DMS 273 treated with DMSO at 0.1 percent for 48 hours (cell line): ENCODE measurements at regions not wholly inside any gene's neighbourhood (a gene's known extent, or its start where the extent isn't known, plus 50 kb on each side); places are given as distances from the start of the nearest gene placed in this dataset.
"Not testable (repeated sequence)": the region's sequence is repeated elsewhere in the genome, so short reads cannot be mapped to it uniquely, and the experiment has no call there.

Experiments used
- DNase-seq: peaks from one replicate; lab custom pipeline; 2025; lab: John Stamatoyannopoulos, UW

DNA sequence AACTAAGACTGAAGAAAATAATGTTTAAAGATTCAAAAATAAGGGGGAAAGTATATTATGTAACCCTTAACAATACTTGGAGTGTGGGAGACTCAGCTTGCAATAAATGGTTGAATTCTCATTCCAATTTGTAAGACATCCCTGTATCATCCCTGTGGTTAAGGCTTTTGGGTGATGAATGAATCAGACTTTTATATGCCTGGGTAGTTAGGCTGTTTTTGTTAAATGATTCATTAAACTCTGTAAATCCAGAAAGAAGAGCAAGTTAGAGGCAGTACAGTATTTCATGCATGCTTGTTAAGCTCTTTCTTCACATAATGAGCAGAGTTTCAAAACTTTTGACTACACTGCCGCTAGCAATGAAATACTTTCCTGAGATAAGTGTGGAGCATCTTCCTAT lies 948.8 kb downstream of the SOCS6 start:
- DNase-seq: no peak

DNA sequence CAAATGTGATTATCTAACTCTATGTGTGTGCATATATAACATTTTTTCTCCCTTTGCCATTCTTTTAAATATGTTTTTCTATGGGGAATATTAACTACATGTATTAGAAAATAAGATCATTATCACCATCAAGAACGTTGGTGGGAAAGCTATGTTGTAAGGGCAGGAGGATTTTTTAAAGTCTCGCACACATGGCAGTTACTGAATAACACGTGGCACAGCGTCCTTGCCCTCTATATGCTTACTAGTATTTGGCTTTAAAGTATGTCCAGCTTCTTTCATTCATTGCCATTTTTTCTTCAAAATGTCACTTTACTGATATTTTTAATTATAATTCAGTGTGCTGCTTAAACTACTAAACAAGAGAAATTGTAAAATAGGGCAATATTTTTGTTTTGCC lies 944.3 kb downstream of the SOCS6 start:
- DNase-seq: no peak

DNA sequence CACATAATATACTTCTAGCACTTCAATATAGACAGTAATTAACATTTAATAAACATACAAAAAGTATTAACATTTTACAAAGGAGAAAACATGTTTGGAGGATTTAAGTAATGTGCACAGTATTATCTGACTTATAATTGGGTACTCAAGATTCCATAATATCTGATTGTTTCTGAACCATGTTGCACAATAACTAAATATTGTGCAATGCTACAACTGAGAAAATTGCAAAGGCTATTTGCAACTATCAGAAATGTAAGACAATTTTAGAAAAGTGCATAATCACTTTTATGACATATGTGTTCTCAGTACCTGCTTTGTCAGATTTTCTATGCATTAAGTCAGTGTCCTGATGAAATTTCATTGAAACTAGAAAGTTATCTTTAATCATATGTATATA lies 934.6 kb downstream of the SOCS6 start:
- no peak for DNase-seq

DNA sequence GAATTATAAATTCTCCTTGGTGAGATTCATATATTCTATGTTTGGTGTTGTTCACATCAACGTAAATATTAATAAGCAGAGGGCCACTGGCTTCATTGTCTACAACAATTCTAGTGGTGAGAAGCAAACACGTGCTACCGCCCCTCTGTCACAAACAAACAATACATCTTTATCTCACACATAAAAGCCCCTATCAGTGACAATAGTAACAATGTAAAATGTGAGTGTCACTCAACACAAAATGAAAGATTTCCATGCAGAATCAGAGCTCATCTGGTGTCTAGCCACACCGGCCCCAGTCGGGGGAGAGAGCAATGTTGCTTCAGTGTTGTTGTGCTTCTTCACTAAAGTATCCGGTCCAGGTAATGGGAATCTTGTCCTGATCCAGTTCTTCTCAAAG lies 932.6 kb downstream of the SOCS6 start:
- no peak for DNase-seq

DNA sequence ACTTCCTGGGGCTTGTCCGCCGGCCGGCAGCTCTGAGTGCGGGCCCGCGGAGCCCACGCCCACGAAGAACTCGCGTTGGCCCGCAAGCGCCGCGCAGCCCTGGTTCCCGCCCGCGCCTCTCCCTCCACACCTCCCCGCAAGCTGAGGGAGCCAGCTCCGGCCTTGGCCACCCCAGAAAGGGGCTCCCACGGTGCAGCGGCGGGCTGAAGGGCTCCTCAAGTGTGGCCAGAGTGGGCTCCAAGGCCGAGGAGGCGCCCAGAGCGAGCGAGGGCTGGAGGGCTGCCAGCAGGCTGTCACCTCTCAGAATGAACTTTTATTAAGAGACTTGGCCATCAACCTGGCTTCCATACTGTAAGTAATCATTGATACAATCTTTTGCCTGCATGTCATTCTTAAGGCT lies 923.9 kb downstream of the SOCS6 start:
- DNase-seq: not testable (repeated sequence)

DNA sequence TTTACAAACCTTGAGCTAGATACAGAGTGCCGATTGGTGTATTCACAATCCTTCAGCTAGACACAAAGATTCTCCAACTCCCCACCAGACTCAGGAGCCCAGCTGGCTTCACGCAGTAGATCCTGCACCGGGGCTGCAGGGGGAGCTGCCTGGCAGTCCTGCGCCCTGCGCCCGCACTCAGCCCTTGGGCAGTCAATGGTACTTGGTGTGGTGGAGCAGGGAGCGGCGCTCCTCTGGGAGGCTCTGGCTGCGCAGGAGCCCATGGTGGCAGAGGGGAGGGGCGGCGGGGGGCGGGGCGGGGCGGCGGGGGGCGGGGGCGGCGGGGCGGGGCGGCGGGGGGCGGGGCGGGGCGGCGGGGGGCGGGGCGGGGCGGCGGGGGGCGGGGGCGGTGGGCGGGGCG lies 923.4 kb downstream of the SOCS6 start:
- DNase-seq: no peak

DNA sequence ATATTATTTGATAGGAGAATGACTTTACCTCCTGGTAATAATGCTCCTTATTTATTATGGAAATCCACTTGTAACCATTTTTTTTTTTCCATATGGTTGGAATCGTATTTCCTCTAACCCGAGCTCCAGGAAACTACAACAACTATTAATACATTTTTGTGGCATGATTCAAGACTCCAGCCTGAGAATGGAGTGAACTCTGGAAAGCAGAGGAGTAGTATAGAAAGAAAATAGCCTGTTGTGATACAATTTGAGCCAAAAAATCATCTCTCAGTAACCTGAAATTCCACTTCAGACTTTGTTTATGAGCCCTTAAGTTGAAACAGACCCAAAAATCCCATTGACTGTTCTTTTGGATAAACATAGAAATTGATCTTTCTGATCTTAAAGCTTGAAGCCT lies 921.1 kb downstream of the SOCS6 start:
- no peak for DNase-seq

DNA sequence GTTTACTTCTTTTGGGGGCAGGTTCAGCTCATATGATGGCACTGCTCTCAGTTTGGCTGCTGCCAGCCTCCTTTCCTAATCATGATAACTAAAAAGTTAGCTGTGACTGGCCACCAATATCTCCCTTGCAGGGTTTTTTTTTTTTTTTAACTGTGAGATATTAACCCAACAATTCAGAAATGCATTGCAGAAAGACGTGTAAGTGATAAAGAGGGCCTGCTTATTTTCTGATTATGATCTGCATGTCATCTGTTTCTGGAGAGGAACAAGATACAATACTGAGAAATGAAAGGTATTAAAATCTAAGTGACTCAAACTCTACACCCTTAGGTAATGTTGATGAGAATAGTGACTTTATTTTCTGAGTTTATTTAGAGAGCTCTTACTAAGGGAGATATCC lies 905.6 kb downstream of the SOCS6 start:
- no peak for DNase-seq

DNA sequence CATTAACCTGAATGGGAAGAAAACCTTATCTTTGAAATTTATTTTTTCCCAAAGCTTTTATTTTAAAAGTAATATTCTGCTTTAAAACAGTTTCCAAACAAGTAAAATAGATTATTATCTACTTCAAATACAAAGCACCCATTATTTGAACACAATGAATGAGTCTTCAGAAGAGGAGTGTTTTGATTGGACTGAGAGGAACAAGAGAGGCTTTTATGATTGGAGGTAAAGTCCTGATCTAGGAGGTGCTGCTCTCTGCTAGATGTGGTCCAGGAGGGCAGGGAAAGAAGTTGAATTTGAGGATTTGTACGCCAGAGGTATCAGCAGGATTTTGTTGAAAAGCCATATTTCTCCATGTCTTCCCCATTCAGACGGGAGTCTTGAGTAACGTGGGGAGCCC lies 900.7 kb downstream of the SOCS6 start:
- no peak for DNase-seq

DNA sequence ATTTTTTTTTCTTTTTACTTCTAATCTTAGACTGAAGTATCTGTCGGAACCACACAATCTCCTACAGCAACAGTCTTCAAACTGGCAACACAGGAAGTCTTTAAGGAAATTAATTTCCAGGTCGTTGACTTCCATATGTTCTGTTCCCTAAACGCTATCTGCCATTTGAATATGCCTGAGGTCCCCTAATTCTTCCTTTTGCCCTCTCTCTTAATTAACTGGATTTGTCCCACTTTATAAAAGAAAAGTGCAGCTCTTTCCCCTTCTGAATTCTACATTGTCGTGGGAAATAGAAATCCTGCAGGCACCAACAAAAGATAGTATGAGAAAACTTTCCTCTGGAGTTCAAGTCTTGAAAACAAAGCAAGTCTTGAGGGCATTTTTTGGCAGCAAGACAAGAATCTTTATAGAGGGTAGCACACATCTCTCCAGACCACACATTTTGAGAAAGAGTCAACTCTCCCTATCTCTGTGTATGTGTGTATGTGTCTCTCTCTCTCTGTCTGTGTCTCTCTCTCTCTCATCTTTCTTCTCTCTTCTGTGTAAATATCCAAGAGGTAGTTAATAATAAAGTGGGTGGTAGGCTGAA lies 879.8 kb downstream of the SOCS6 start:
- no peak for DNase-seq

DNA sequence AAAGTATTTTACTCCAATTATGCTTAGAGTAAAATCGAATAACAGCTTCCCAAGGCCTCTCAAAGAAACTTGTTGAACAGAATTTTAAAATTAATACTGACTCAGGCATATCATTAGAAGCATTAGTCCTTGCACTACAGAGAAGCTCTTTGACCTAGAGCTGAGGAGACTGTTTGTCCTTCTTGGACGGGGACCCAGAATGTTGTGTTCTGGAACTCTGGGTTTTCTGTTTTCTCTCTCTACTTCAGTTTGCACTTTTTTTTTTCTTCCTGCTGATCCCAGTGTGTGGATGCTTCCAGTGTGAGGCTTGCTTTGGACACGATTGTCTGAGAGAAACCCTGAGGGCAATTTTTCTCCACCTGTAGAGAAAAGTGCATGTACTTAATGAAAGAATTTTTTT lies 847.6 kb downstream of the SOCS6 start:
- no peak for DNase-seq

DNA sequence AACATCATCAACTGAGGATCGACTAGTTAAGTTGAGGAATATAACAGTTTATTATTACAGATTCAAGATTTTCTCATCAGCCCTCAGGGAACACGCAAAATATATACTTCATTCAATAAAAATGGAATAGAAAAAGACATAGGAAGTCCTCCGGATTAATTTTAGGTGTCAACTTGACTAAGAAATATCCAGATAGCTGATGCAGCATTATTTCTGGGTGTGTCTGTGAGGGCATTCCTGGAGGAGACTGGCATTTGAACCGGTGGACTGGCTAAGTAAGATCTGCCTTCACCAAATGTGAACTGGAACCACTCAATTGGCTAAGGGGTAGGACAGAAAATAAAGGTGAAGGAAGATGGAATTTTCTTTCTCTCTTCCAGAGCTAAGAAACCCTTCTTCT lies 845.3 kb downstream of the SOCS6 start:
- no peak for DNase-seq

DNA sequence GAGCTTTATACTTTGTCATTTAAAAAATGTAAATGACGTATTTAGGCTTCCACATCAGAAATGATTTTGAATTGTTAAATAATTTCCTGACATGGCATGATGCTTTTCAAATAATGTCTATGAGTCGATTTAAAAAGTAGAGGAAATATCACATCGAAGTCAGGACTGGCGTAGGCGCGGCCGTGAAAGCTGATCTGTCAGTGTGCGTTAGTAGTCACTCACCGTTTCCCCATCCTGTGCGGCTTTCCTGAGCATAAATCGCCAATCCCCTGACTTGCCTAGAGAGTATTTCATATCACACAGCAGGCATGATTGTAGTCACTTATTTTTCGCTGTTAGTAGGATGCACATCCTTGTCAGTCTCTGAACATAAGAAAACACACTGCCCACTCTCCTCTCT lies 843.1 kb downstream of the SOCS6 start:
- no peak for DNase-seq

DNA sequence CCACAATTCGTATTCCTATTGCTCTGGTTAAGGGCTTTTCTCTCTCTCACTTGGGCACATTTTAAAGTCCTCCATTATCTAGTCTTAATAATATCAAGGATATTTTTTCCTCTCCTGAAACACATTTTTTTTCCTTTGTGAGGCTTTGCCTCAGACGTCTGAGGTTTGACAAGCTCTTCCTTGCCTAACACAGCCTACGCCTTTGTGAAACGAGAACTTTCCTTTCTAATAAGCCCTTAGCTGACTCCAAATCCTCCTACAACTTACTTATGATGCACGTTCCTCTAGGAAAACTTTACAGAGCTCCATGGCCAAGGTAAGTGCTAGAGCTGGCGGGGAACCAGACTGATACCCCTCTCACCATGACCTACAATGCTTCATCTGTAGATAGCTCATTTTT lies 841.5 kb downstream of the SOCS6 start:
- DNase-seq: no peak

DNA sequence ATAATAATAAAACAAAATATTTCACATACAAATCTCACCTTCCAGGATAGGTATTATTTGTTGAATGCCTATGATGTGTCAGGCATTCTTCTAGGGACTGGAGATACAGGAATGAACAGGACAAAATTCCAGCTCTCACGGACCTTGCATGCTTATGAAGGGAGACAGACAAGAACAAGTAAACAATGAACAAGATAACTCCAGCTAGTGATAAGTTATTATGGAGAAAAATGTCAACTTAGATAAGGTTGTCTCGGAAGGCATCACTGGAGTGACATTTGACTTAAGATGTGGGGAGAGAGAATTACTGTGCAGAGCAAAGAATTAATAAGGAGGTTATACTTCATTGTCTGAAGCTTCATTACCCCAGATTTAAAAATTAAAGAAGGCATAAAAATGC lies 836.7 kb downstream of the SOCS6 start:
- no peak for DNase-seq

DNA sequence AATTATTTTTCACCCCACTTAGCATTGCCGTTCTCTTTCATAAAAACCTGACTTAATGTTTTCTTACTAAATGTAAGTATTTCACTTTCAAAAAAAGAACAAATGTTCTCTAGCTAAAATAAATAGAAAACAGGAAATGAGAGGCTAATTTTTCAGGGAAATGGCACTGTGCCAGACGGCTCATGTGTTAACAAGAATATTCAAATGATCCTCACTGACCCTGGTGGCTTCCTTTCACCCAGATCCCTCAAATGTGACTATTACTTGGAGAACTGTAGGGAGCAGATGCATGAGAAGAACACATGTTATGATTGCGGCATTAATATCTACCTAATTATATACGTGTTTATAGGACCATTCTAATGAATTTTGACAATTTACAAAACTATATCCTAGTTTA lies 827.7 kb downstream of the SOCS6 start:
- DNase-seq: no peak

DNA sequence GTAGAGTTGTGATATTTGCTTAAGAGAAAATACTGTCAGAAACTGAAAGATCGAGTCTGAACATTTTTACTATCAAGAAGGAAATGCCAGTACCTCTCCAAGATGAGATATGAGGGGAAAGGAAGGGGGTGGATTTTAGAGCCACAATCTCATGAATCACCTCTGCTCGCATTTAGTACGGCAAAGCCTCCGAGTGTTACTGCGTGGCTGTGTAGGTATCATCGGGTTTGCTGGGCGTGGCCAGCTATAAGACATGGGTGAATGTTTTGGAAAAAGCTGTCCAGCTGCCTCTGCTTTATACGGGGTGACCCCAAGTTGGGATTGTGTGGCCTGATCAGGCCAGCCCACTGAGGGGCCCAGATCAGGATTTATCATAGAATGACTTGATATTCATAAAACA lies 826.4 kb downstream of the SOCS6 start:
- no peak for DNase-seq

DNA sequence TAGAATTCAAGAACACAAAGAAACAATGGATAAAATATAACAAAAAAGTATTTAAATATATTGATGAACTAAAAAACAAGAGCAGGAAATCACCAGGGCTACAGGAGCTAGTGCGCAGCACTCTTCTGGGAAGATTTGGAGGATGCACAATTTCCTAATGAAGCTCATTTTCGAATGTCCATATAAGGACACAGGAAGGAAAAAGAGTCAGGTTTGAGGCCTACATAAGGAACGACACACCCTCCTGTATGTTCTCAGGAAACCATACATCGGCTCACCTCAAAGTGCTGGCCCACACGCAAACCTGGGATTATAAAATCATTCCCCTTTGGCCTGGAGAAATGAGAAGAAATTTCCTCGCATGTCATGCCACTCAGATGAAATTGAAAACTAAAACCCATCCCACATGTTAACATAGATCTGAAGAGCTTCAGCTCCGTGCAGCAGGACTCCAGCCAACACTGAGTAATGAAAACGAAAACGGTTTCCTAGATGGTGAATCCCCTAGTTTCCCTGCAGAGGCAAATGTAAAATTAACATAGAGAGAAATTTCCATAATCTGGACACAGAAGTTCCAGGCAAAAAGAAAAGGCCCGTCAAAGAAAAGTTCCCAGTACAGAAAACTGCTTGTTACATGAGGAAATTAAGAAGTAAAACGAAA lies 825.8 kb downstream of the SOCS6 start:
- no peak for DNase-seq

DNA sequence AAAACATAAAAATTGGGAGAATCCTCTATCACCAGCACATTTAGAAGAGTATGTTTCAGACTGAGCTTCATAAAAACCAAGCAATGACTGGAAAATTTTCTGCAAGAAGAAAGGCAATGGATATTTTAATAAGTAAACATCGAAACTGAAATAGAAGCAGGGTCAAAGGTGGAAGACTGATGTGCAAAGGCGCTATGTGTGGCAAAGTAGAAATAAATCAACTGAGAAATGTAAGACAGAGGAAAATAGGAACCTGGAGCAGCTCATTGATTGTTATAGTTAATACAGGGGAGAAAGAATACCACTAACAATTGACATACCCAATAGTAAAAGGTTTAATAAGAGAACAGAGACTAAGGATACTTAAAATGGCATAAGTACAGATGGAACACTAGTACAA lies 818.4 kb downstream of the SOCS6 start:
- no peak for DNase-seq

DNA sequence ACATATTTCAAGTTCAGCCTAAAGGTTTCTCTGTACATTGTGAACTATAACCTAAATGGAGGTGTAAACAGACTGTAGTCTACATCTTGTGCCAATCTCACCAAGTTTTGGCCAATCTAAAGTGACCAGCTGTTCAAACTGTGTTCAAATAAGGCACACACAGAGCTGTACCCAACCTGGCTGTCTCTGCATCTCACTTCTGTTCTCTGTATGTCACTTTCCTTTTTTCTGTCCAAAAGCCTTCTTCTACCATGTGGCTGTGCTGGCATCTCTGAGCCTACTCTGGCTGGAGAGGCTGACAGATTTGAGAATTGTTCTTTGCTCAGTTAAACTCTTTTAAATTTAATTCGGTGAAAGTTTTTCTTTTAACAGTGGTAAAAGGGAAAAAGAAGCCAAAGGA lies 817.9 kb downstream of the SOCS6 start:
- no peak for DNase-seq

DNA sequence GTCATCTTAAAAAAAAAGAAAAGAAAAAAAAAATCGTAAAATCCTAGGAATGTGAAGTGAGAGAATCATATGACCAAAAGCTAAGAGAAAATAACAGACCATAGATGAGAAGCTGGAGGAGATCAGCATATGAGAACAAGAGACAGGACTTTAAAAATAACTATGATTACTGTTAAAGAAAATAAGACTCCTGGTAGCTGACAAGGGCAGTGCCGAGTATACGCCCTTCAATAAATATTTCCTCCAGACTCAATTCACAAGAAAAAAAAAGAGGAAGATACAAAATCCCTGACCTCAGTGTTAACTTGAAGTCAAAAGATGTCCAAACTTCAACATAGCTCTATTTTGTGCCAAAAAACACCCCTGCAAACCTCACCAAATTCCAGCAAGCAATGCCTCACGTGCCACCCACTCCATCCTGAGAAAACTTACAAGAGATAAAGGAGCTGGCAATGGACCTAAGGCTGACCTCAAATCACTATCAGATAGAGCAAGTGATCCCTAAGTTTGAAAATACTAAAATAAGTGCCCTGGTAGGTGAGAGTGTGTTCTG lies 817.2 kb downstream of the SOCS6 start:
- DNase-seq: no peak

DNA sequence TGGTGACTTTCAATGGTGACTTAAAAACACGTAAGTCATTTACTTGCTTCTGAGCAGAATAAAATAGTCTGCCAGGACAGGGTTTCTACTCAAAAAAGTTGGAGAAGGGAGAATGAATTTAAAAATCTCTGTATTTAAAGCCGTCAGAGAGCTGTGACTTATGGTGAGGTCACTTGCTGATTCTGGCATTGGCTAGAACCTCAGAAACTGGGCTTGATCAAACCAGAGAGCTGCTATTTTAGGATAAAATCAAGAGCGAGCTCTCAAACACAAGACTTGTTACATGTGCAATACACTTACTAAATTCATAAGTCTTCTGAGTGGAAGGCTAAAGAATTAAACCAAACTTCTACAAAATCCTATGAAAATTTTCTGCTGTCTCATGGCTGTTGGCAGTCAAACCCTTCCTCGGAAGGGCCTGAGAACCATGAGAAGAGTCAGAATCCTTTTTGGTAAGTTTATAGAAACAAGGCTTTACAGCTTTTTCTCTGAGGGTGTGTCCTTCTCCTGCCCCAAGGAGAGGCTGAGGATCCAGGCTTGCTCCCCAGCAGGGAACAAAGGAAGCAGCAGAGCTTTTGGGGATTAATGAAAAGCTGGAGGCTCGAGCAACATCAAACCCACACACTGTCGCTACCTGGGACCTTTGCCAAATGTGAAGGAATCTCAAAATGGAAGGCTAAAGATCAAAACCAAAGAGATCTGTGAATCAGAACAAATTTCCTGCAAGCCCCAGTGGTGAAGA lies 816.4 kb downstream of the SOCS6 start:
- no peak for DNase-seq

DNA sequence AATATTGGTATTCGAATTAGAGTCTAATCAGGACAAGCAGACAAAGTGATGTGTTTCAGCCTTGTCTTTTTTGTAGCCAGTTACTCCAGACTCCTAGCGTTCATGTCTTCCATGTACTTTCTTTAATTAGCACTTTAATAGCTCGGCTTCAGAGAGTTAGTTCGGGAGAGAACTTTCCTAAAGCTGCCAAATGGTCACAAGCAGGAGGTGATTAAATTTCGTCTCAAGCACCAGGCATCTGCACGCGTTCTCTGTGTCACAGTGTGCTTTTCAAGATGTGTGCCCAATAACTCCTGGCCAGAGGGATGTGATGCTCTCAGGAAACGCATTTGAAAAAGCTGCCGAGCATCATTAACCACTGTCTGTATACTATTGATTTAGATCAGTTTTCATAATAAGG lies 790.8 kb downstream of the SOCS6 start:
- no peak for DNase-seq
